Panc1 (cell line): ENCODE measurements at regions not wholly inside any gene's neighbourhood (a gene's known extent, or its start where the extent isn't known, plus 50 kb on each side); places are given as distances from the start of the nearest gene placed in this dataset.

Experiments
- POLR2AphosphoS5 ChIP-seq: IDR thresholded peaks from 2 replicates; pipeline ENCODE4 v1.6.1; 2012; ENCODE audit warnings: mild to moderate bottlenecking, low read depth, low read length, moderate library complexity
- REST ChIP-seq, 2 experiments: IDR thresholded peaks; 2 replicates each; pipeline ENCODE4 v1.6.1; 2011 to 2012; ENCODE audit warnings: low read depth in 2 of 2, control low read depth in 1 of 2, low read length in 1 of 2, mild to moderate bottlenecking in 1 of 2, moderate library complexity in 1 of 2; ENCODE audit not compliant: insufficient read depth in 1 of 2
- TF ChIP-seq, protein P1 (sequence below): fragments of 450-650 bp; IDR thresholded peaks from 2 replicates; pipeline ENCODE4 v1.5.1; 2017; ENCODE audit warnings: mild to moderate bottlenecking

- TF ChIP-seq POLR2AphosphoS5 (no peak), REST (IDR thresholded peaks at IDR 0.05; ENCODE audit: insufficient read depth in 1 of 2, low read depth in 2 of 2, low read length in 1 of 2) (no peak)
- TF ChIP-seq, protein P1, sequence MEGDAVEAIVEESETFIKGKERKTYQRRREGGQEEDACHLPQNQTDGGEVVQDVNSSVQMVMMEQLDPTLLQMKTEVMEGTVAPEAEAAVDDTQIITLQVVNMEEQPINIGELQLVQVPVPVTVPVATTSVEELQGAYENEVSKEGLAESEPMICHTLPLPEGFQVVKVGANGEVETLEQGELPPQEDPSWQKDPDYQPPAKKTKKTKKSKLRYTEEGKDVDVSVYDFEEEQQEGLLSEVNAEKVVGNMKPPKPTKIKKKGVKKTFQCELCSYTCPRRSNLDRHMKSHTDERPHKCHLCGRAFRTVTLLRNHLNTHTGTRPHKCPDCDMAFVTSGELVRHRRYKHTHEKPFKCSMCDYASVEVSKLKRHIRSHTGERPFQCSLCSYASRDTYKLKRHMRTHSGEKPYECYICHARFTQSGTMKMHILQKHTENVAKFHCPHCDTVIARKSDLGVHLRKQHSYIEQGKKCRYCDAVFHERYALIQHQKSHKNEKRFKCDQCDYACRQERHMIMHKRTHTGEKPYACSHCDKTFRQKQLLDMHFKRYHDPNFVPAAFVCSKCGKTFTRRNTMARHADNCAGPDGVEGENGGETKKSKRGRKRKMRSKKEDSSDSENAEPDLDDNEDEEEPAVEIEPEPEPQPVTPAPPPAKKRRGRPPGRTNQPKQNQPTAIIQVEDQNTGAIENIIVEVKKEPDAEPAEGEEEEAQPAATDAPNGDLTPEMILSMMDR: peak; percentile 24; the same call in 1 of the 2 replicates
Measured at GRCh38 chr15:60212536-60212935, 185.2 kb downstream of the ANXA2 start.
